ENCODE measurements at regions not wholly inside any gene's neighbourhood (a gene's known extent, or its start where the extent isn't known, plus 50 kb on each side); places are given as distances from the start of the nearest gene placed in this dataset.

- no peak for TF ChIP-seq CTCF (conservative IDR thresholded peaks at IDR 0.05)
Observed at GRCh38 chr15:85307687-85308045, 72.7 kb upstream of the AKAP13 start.

GRCh38 chr15:85311647-85312046 lies 68.8 kb upstream of the AKAP13 start:
- Histone ChIP-seq H3K4me1 (ENCODE audit: control insufficient read depth, insufficient read depth, low read length) (no peaks in the 10 kb centered on the region), H3K36me3 (ENCODE audit: control insufficient read depth, insufficient read depth, low read length) (no peaks in the 10 kb centered on the region), H3K27me3 (ENCODE audit: control insufficient read depth, insufficient read depth, low read length, poor library complexity, severe bottlenecking) (no peaks in the 10 kb centered on the region), H3K27ac (ENCODE audit: low read depth, low read length) (no peak overlapping the region), H3K9ac (ENCODE audit: extremely low read depth, low read length, poor library complexity, severe bottlenecking) (no peak overlapping the region), H3K4me3 (ENCODE audit: low read length) (no peak overlapping the region), H3K9me3 (ENCODE audit: control insufficient read depth, low read length) (no peaks in the 10 kb centered on the region)
- H3K9me3 Mint-ChIP-seq: peaks cover 4% of the 10 kb centered on the region
- no peak for DNase-seq
- H3K4me1 Mint-ChIP-seq: peaks cover 12% of the 10 kb centered on the region
- H3K27me3 Mint-ChIP-seq (ENCODE audit: insufficient read depth): peaks cover 7% of the 10 kb centered on the region
- no peak overlapping the region for H3K4me3 Mint-ChIP-seq
- no peak for TF ChIP-seq CTCF (conservative IDR thresholded peaks at IDR 0.05)
- WGBS, 2 experiments (ENCODE audit: insufficient coverage in 1 of 2, insufficient read length in 1 of 2): 50 to 100% methylated on average over 1 of the region's 2 CpGs
- no peaks in the 10 kb centered on the region for H3K36me3 Mint-ChIP-seq (ENCODE audit: low read depth)
- no peak overlapping the region for H3K27ac Mint-ChIP-seq

More at GRCh38 chr15:85307687-85308045, 72.7 kb upstream of the AKAP13 start:
- peaks cover 7% of the 10 kb centered on the region for H3K27me3 Mint-ChIP-seq (ENCODE audit: insufficient read depth)
- DNase-seq: no peak
- no peaks in the 10 kb centered on the region for H3K27me3 ChIP-seq (ENCODE audit: control insufficient read depth, insufficient read depth, low read length, poor library complexity, severe bottlenecking)
- no peaks in the 10 kb centered on the region for H3K4me1 ChIP-seq (ENCODE audit: control insufficient read depth, insufficient read depth, low read length)
- H3K36me3 Mint-ChIP-seq (ENCODE audit: low read depth): no peaks in the 10 kb centered on the region
- H3K4me3 Mint-ChIP-seq: no peak overlapping the region
- WGBS, 2 experiments (ENCODE audit: insufficient coverage in 1 of 2, insufficient read length in 1 of 2): 91 to 95% methylated on average over 1 to 2 of the region's 2 CpGs
- H3K27ac ChIP-seq (ENCODE audit: low read depth, low read length): no peak overlapping the region
- no peaks in the 10 kb centered on the region for H3K36me3 ChIP-seq (ENCODE audit: control insufficient read depth, insufficient read depth, low read length)
- H3K27ac Mint-ChIP-seq: no peak overlapping the region
- H3K9ac ChIP-seq (ENCODE audit: extremely low read depth, low read length, poor library complexity, severe bottlenecking): no peak overlapping the region
- H3K4me1 Mint-ChIP-seq: peaks cover 4% of the 10 kb centered on the region
- H3K9me3 Mint-ChIP-seq: peaks cover 16% of the 10 kb centered on the region
- no peak overlapping the region for H3K4me3 ChIP-seq (ENCODE audit: low read length)
- no peaks in the 10 kb centered on the region for H3K9me3 ChIP-seq (ENCODE audit: control insufficient read depth, low read length)

DNA sequence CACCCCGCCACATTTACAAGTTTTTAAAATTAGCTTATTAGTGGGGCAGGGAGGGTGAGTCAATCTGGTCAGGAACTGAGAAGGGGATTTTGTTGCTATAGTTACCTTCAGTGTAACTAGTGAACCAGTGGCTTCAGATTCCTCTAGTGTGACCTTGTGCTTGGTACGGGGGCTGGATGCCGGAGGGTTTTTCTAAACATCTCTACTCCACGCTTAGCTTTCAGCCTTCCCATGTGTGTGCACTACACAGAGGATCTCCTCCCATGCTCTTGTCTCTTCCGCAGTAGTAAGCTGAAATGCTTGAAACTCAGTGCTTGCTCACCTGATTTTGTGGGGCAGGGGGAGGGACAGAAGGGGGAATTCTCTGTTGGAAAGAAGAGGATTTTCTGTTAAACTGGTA lies 67.9 kb upstream of the AKAP13 start:
- no peak overlapping the region for H3K4me3 ChIP-seq (ENCODE audit: low read length)
- WGBS, 2 experiments (ENCODE audit: insufficient coverage in 1 of 2, insufficient read length in 1 of 2): 85 to 93% methylated on average over 4 to 5 of the region's 5 CpGs
- no peak overlapping the region for H3K9ac ChIP-seq (ENCODE audit: extremely low read depth, low read length, poor library complexity, severe bottlenecking)
- Mint-ChIP-seq H3K4me3 (no peak overlapping the region), H3K27ac (peak overlapping the region; percentile 4), H3K9me3 (peaks cover 3% of the 10 kb centered on the region), H3K4me1 (peaks cover 12% of the 10 kb centered on the region), H3K27me3 (ENCODE audit: insufficient read depth) (peaks cover 7% of the 10 kb centered on the region), H3K36me3 (ENCODE audit: low read depth) (no peaks in the 10 kb centered on the region)
- H3K27me3 ChIP-seq (ENCODE audit: control insufficient read depth, insufficient read depth, low read length, poor library complexity, severe bottlenecking): no peaks in the 10 kb centered on the region
- no peaks in the 10 kb centered on the region for H3K36me3 ChIP-seq (ENCODE audit: control insufficient read depth, insufficient read depth, low read length)
- no peak for TF ChIP-seq CTCF (conservative IDR thresholded peaks at IDR 0.05)
- peak; percentile 58 for DNase-seq
- H3K9me3 ChIP-seq (ENCODE audit: control insufficient read depth, low read length): no peaks in the 10 kb centered on the region
- no peaks in the 10 kb centered on the region for H3K4me1 ChIP-seq (ENCODE audit: control insufficient read depth, insufficient read depth, low read length)
- H3K27ac ChIP-seq (ENCODE audit: low read depth, low read length): no peak overlapping the region

Data from endodermal cell (in vitro differentiated cells).